ENCODE measurements at regions not wholly inside any gene's neighbourhood (a gene's known extent, or its start where the extent isn't known, plus 50 kb on each side); places are given as distances from the start of the nearest gene placed in this dataset.

DNA sequence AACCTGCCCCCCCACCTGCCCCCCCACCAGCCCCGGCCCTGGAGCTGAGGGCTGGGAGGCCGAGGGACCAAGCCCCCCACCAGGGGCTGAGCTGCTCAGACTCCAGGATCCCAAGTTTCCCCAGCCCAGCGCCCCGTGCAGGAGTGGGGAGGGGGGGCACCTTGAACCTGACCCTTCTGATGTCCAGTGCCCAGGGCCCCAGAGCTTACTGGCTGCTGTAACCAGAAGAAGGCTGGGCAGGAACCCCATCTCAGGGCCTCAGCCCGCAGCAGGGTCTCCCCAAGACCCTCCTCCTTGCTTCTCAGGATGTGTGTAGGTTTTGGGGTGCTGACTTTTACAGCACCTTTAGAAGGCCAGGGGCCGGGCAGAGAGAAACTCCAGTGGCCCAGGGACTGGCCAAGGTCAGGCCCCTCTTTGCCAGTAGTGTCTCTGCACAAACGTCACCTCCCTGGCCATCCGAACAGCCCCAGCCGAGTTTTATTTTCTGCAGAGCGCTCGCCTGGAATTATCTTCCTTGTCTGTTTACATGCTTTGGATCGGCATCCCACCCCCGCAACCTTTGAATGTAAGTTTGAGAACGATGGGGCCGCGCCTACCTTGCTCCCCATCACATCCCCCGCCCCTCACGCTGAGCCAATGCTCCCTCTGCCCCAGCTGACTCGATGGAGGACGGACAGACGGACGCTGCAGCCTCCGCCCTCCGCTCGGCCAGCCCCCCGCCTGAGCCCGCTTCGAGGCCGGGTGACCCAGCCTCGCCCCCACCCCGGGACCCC lies 70.1 kb upstream of the CASZ1 start:
- DNase-seq (ENCODE audit: low read depth), result peak; percentile 8
- TF ChIP-seq, protein P1, sequence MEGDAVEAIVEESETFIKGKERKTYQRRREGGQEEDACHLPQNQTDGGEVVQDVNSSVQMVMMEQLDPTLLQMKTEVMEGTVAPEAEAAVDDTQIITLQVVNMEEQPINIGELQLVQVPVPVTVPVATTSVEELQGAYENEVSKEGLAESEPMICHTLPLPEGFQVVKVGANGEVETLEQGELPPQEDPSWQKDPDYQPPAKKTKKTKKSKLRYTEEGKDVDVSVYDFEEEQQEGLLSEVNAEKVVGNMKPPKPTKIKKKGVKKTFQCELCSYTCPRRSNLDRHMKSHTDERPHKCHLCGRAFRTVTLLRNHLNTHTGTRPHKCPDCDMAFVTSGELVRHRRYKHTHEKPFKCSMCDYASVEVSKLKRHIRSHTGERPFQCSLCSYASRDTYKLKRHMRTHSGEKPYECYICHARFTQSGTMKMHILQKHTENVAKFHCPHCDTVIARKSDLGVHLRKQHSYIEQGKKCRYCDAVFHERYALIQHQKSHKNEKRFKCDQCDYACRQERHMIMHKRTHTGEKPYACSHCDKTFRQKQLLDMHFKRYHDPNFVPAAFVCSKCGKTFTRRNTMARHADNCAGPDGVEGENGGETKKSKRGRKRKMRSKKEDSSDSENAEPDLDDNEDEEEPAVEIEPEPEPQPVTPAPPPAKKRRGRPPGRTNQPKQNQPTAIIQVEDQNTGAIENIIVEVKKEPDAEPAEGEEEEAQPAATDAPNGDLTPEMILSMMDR (conservative IDR thresholded peaks at IDR 0.05; ENCODE audit: control insufficient read depth, insufficient read depth, low read depth, low read length), result no peak
- peak overlapping the region; percentile 23 for H3K4me3 ChIP-seq (ENCODE audit: control insufficient read depth, low read depth, low read length)

DNA sequence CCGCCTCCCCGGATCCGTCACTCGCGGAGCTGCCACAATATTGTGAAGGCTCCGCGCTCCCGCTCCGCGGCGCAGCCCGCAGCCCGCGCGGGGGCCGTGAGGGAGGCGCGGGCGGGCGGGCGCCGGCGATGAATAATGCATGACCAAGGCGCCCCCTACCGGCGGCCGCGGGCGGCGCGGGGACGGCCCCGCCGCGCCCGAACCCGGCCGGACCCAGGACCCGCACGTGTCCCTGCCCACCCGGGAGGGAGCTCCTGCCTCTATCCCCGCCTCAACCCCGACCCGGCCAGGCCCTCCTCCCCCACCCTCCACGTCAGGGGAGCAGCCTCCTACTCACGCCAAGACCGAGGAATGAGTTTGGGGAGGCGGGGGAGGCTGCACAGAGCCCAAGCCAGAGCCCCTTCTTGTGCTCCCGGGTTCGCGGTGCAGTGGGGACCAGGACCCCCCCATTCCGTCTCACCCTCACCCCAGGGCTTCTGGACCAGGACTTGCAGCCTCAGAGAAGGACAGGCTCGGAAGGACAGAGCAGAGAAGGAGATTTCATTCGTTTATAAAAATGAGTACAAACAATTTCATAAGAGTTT lies 70.8 kb upstream of the CASZ1 start:
- peak overlapping the region; percentile 16 for H3K4me3 ChIP-seq (ENCODE audit: control insufficient read depth, low read depth, low read length)
- peak; percentile 1 for DNase-seq (ENCODE audit: low read depth)
- TF ChIP-seq, protein P1 (conservative IDR thresholded peaks at IDR 0.05; ENCODE audit: control insufficient read depth, insufficient read depth, low read depth, low read length), result no peak

DNA sequence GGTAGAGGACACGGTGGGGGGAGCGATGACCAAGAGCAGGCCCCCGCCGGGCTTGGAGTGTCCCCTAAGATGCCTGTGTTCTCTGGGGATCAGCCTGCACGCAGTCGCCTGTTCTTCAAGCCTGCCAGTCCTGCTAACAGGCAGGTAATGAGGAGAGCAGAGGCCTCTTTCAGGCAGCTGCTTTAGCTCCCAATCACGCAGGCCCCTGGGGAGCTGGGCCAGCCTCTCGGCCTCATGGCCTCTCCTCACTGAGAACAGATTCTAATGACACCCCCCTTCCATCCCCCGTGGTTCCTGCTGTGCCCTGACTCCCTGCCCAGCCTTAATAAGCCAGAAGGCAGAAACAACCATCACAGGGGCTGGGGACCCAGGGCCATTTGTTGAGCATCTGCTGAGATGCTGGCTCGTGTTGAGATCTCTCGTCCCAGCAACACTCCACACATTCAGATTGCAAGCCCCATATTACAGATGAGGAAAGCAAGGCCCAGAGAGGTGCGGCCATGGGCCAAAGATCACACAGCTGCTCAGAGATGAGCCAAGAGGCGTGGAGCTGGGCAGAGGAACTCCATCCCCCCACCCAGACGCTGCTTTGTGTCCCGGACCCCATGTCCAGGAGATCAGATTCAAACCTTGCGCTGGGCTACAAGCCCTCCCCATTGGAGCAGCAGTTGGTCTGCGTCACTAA lies 71.6 kb upstream of the CASZ1 start:
- no peak for DNase-seq (ENCODE audit: low read depth)
- no peak overlapping the region for H3K4me3 ChIP-seq (ENCODE audit: control insufficient read depth, low read depth, low read length)
- TF ChIP-seq, protein P1 (conservative IDR thresholded peaks at IDR 0.05; ENCODE audit: control insufficient read depth, insufficient read depth, low read depth, low read length), result no peak

DNA sequence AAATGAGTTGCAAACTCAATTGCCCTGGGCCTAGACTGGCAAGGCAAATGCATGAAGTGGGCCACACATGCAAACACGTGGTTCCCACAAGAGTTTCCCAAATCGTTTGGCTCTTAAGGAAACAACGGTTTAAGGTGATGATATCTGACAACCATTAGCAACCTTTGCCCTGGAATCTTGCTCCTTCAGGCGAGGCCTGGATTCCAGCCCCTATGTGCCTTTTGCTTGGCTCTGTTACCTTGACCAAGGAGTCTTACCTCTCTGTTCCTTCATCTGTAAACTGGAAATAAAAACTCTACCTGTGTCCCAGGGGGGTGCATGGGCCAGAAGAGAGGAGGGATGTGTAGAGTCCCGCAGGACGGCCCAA lies 72.1 kb upstream of the CASZ1 start:
- no peak overlapping the region for H3K4me3 ChIP-seq (ENCODE audit: control insufficient read depth, low read depth, low read length)
- DNase-seq (ENCODE audit: low read depth), result no peak
- TF ChIP-seq, protein P1 (conservative IDR thresholded peaks at IDR 0.05; ENCODE audit: control insufficient read depth, insufficient read depth, low read depth, low read length), result no peak

DNA sequence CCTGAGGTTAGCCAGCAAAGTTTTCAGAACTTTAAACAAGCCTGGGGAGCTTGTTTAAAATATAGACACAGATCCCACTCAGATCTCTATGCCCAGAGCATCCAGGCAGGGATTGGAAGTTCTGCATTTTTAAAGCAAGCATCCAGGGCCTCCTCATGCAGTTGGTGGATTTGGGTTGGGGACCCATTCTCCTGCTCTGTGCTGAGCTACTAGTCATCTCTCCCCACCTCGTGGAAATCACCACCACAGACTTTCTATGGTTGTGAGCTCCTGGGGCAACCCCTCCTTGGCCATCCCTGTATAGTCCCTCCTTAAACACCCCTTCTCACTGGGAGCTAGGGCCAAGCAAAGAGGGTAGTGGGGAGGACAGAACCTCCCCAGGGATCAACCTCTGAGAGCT lies 73.5 kb upstream of the CASZ1 start:
- no peak for DNase-seq (ENCODE audit: low read depth)
- TF ChIP-seq, protein P1 (conservative IDR thresholded peaks at IDR 0.05; ENCODE audit: control insufficient read depth, insufficient read depth, low read depth, low read length), result no peak
- H3K4me3 ChIP-seq (ENCODE audit: control insufficient read depth, low read depth, low read length), result no peak overlapping the region

DNA sequence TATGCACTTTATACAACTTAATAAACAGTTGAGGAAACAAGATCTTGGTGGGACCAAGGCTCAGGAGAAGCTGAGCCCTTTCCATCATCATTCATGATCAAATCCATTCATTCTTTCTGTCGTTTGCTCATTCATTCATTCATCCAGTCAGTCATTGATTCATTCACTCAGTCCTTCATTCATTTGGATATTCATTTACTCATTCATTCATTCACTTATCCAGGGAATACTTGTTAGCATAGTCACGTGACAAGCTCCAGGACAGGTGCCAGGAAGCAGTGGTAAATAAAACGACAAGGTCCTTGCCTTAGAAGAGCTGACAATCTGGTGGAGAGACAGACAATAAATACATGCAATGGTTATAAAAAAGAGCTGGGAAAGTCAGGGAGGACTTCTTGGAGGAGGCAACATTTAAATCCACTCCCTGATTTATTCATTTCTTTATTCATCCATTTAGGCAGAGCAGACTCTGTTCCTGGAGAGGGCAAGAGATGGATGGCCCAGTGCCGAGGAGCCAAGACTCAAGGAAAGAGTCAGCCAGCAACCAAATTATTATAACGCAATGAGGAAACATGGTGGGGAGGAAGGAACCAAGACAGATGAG lies 74.1 kb upstream of the CASZ1 start:
- TF ChIP-seq, protein P1 (conservative IDR thresholded peaks at IDR 0.05; ENCODE audit: control insufficient read depth, insufficient read depth, low read depth, low read length), result no peak
- DNase-seq (ENCODE audit: low read depth), result no peak
- H3K4me3 ChIP-seq (ENCODE audit: control insufficient read depth, low read depth, low read length), result no peak overlapping the region

All from fibroblast of mammary gland (primary cell).